ENCODE measurements at regions not wholly inside any gene's neighbourhood (a gene's known extent, or its start where the extent isn't known, plus 50 kb on each side); places are given as distances from the start of the nearest gene placed in this dataset.
"Not testable (repeated sequence)": the region's sequence is repeated elsewhere in the genome, so short reads cannot be mapped to it uniquely, and the experiment has no call there.

- TF ChIP-seq CTCF (IDR thresholded peaks at IDR 0.05; ENCODE audit: low read depth, low read length) = no peak
- no peak overlapping the region for H3K4me3 ChIP-seq (ENCODE audit: low read depth, low read length)
Measured at GRCh38 chr1:22206551-22207125, 63.7 kb upstream of the WNT4 start.

- no peak for TF ChIP-seq CTCF (IDR thresholded peaks at IDR 0.05; ENCODE audit: low read depth, low read length)
- H3K4me3 ChIP-seq (ENCODE audit: low read depth, low read length) = no peak overlapping the region
Measured at GRCh38 chr1:22207511-22208267, 64.8 kb upstream of the WNT4 start.

- no peak; the same call in 1 of the 2 replicates for TF ChIP-seq CTCF (IDR thresholded peaks at IDR 0.05; ENCODE audit: low read depth, low read length)
- no peak overlapping the region for H3K4me3 ChIP-seq (ENCODE audit: low read depth, low read length)
Measured at GRCh38 chr1:22208268-22208972, 65.5 kb upstream of the WNT4 start.

GRCh38 chr1:22208973-22209378, 66.1 kb upstream of the WNT4 start:
- no peak for TF ChIP-seq CTCF (IDR thresholded peaks at IDR 0.05; ENCODE audit: low read depth, low read length)
- H3K4me3 ChIP-seq (ENCODE audit: low read depth, low read length) = no peak overlapping the region

GRCh38 chr1:22210176-22210575, 67.3 kb upstream of the WNT4 start:
- no peak overlapping the region for H3K4me3 ChIP-seq (ENCODE audit: low read depth, low read length)
- no peak for TF ChIP-seq CTCF (IDR thresholded peaks at IDR 0.05; ENCODE audit: low read depth, low read length)

- no peak for TF ChIP-seq CTCF (IDR thresholded peaks at IDR 0.05; ENCODE audit: low read depth, low read length)
- H3K4me3 ChIP-seq (ENCODE audit: low read depth, low read length) = no peak overlapping the region
Measured at GRCh38 chr1:22210636-22211035, 67.7 kb upstream of the WNT4 start.

GRCh38 chr1:22211459-22211858, 68.6 kb upstream of the WNT4 start:
- not testable (repeated sequence) for H3K4me3 ChIP-seq (ENCODE audit: low read depth, low read length)
